ENCODE measurements at regions not wholly inside any gene's neighbourhood (a gene's known extent, or its start where the extent isn't known, plus 50 kb on each side); places are given as distances from the start of the nearest gene placed in this dataset.

DNA sequence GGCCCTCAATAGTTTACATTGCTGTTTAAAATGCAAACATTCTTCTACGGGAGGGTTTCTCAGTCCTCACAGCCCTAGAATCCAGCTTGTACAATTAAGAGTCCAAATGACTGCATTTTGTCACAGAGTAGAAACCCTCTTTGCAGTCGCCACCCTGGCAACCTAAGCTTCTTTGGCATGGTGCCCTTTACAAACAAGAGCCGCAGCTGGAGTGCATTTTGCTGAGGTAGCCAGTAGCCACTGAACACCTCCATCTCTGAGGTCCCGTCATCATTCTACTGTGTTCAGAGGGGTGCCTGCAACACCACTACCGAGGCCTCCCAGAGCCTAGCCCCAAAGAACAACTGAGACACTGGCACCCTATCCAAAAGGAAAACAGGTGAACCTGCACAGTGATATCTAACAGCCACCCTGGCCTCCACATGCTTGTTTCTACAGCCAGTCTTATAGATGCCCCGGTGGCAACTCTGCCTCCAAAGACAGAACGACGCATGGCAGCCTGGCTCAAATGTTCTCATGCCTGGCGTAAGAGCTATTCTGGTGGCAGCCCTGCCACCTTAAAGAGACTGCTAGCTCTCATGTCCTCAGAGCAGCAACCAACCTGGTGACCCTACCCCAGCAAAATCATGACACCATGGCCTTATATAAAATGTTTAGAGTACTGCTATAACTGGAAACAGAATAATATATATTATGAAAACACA lies 801.9 kb downstream of the TECRL start:
- Mint-ChIP-seq H3K27ac (no peak overlapping the region), H3K36me3 (peaks cover 4% of the 10 kb centered on the region), H3K9me3 (peaks cover 13% of the 10 kb centered on the region), H3K4me1 (ENCODE audit: low read depth in 2 of 2) (no peaks in the 10 kb centered on the region), H3K4me3 (no peak overlapping the region), H3K27me3 (no peaks in the 10 kb centered on the region)
- ATAC-seq: no peak
- no peak for DNase-seq (ENCODE audit: low spot score)

DNA sequence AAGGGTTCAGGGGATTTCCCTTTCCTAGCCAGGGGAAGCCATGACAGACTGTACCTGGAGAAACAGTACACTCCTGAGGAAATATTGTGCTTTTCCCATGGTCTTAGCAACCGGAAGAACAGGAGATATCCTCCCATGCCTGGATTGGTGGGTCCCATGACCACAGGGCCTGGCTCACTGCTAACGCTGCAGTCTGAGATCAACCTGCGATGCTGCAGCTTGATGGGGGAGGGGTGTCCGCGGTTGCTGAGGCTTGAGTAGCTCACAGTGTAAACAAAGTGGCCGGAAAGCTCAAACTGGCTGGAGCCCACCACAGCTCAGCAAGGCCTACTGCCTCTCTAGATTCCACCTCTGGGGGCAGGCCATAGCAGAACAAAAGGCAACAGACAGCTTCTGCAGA lies 819.5 kb downstream of the TECRL start:
- no peak overlapping the region for H3K4me3 Mint-ChIP-seq
- H3K9me3 Mint-ChIP-seq: peaks cover 20% of the 10 kb centered on the region
- DNase-seq (ENCODE audit: low spot score) (no peak), ATAC-seq (no peak)
- no peak overlapping the region for H3K27ac Mint-ChIP-seq
- H3K4me1 Mint-ChIP-seq (ENCODE audit: low read depth in 2 of 2): no peaks in the 10 kb centered on the region
- no peaks in the 10 kb centered on the region for H3K27me3 Mint-ChIP-seq
- H3K36me3 Mint-ChIP-seq: peaks cover 6% of the 10 kb centered on the region

DNA sequence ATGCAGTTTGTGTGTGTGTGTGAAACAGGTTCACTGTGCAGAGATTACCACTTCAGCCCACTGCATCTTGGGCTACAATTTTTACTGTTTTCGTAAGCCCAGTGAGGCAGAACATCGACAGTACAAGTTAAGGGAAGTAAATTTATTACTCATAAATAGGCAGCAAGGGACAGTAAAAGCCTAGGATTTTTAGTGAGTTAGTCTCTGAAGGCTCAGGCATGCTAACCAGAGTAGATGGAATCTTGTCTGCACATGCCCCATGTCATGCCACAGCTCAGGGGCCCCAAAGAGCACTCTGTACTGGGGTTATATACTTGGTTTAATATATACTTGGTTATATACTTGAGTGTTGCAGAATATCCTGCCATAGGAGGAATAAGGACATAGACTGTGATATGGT lies 825.7 kb downstream of the TECRL start:
- Mint-ChIP-seq H3K4me3 (no peak overlapping the region), H3K9me3 (peaks cover 13% of the 10 kb centered on the region), H3K4me1 (ENCODE audit: low read depth in 2 of 2) (no peaks in the 10 kb centered on the region), H3K36me3 (no peaks in the 10 kb centered on the region), H3K27me3 (no peaks in the 10 kb centered on the region), H3K27ac (no peak overlapping the region)
- no peak for ATAC-seq
- DNase-seq (ENCODE audit: low spot score): no peak

DNA sequence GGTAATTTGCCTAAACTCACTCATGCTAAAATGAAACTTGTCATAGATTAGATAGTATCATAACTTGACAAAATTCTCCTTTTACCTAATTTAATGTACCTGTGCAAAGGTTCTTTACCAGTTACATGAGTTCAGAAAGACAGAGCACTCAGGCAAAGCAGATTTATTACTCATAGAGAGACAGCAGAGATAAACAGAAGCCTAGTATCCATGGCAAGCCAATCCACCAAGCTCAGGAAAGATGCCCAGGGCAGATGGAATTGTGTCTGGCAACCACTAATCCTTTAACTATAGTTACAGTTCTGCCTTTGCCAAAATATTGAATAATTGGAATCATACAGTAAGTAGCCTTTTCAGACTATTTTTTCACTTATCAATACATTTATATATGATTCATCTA lies 826.2 kb downstream of the TECRL start:
- no peaks in the 10 kb centered on the region for H3K27me3 Mint-ChIP-seq
- DNase-seq (ENCODE audit: low spot score) (no peak), ATAC-seq (no peak)
- H3K4me1 Mint-ChIP-seq (ENCODE audit: low read depth in 2 of 2): no peaks in the 10 kb centered on the region
- H3K9me3 Mint-ChIP-seq: peaks cover 13% of the 10 kb centered on the region
- no peak overlapping the region for H3K27ac Mint-ChIP-seq
- H3K4me3 Mint-ChIP-seq: no peak overlapping the region
- no peaks in the 10 kb centered on the region for H3K36me3 Mint-ChIP-seq

DNA sequence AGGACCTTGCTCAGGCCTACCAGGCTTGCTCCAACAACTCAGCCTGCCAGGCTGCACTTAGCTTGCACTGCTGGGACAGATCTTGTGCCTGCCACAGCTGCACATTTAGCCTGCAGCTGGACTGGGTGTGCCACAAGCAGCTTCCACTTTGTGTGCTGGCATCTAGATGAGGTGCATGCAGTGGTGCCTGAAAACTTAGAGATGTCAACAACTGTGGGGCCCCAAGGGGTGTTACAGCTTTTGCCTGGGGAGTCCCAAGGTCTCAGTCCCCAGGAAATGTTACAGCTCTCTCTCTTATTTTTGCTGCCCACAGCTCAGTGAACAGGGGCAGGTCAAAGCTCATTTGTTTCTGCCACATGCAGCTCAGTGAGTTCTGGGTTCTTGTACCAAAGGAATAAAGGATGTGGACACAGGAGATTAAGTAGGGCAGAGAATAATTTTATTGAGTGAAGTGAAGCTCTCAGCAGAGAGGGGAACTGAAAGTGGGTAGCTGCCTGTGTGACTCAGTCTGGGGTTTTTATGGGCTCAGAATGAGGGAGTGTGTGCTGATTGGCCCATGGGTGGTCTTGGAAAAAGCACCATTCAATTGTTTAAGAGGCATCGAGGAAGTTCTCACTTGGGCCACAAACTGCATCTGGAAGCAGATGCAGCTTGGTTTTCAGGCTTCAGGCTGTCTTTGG lies 828.3 kb downstream of the TECRL start:
- H3K4me1 Mint-ChIP-seq (ENCODE audit: low read depth in 2 of 2): no peaks in the 10 kb centered on the region

DNA sequence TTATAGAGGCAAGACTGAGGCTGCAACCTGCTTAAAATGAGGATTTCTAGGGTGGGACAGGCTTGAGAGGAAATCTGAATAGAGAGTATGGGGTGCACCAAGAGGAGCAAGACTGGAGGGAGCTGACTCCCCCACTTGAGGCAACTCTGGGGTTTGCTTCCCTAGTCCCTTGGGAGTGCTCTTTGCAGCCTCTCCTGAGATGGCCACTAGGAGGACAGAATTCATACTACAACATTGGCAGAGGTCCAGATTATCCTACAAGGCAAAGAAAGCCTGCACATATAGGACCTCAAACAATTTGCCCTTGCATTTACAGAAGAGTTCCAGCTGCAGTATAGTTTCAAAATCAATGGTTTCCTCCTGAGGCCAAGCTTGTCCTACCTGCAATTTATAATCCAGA lies 830.9 kb downstream of the TECRL start:
- ATAC-seq (no peak), DNase-seq (ENCODE audit: low spot score) (no peak)
- Mint-ChIP-seq H3K36me3 (no peaks in the 10 kb centered on the region), H3K4me1 (ENCODE audit: low read depth in 2 of 2) (no peaks in the 10 kb centered on the region), H3K4me3 (no peak overlapping the region), H3K9me3 (peaks cover 9% of the 10 kb centered on the region), H3K27ac (no peak overlapping the region), H3K27me3 (no peaks in the 10 kb centered on the region)

More for the DNA sequence above, 828.3 kb downstream of the TECRL start:
- Mint-ChIP-seq H3K4me3 (no peak overlapping the region), H3K36me3 (no peaks in the 10 kb centered on the region), H3K9me3 (peaks cover 13% of the 10 kb centered on the region), H3K27me3 (no peaks in the 10 kb centered on the region), H3K27ac (no peak overlapping the region)
- DNase-seq (ENCODE audit: low spot score) (no peak), ATAC-seq (no peak)

DNA sequence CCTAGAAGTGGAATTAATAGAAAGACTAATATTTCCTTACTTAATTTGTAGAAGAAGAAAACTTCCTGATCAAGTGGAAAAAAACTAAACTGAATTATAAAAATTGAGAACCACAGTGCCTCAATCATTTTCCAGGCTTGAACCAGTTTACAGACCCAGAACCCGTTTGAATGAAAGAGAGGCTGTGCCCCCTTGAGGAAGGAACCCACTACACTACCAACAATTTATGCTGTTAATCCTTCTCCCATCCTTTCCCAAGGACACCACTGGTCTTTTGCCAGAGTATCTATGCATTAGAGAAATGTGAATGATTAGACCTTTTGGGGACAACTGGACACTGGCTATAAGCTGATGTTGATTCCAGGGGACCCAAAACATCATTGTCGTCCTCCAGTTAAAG lies 842.6 kb downstream of the TECRL start:
- H3K27ac Mint-ChIP-seq: no peak overlapping the region

DNA sequence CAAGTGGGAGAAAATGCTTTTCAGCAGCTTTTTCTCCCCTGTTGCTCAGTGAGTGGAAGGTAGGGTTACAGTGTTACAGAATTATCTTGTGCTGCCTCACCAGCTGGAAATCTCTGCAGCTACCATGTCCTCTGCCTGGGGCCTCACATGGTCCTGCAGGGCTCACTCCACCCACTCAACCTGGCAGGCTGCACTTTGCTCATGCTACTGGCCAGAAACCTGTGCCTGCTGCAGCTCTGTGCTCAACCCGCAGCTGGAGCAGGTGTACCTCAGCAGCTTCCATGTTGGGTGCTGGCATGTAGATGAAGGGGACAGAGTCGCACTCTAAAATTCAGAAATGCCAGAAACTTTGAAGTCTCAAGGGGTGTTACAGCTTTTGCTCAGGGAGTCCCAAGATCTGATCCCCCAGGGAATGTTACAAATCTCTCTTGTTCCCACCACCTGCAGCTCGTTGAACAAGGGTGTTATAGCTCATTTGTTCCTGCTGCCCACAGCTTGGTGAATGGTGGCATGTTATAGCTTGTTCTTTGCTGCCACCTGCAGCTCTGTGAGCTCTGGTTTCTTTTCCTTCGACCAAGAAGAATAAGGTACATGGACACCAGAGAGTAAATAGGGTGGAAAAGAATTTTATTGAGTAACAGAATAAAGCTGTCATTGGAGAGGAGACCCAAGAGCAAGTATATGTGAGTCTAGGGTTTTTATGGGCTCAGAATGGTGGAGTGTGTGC lies 845.8 kb downstream of the TECRL start:
- Mint-ChIP-seq H3K36me3 (peaks cover 4% of the 10 kb centered on the region), H3K27ac (no peak overlapping the region), H3K4me3 (no peak overlapping the region), H3K4me1 (ENCODE audit: low read depth in 2 of 2) (no peaks in the 10 kb centered on the region), H3K9me3 (peaks cover 17% of the 10 kb centered on the region), H3K27me3 (no peaks in the 10 kb centered on the region)
- DNase-seq (ENCODE audit: low spot score) (no peak), ATAC-seq (no peak)

More for the DNA sequence above, 842.6 kb downstream of the TECRL start:
- ATAC-seq: no peak
- H3K4me1 Mint-ChIP-seq (ENCODE audit: low read depth in 2 of 2): no peaks in the 10 kb centered on the region
- no peak for DNase-seq (ENCODE audit: low spot score)
- H3K4me3 Mint-ChIP-seq: no peak overlapping the region
- peaks cover 8% of the 10 kb centered on the region for H3K9me3 Mint-ChIP-seq
- no peaks in the 10 kb centered on the region for H3K36me3 Mint-ChIP-seq
- no peaks in the 10 kb centered on the region for H3K27me3 Mint-ChIP-seq

DNA sequence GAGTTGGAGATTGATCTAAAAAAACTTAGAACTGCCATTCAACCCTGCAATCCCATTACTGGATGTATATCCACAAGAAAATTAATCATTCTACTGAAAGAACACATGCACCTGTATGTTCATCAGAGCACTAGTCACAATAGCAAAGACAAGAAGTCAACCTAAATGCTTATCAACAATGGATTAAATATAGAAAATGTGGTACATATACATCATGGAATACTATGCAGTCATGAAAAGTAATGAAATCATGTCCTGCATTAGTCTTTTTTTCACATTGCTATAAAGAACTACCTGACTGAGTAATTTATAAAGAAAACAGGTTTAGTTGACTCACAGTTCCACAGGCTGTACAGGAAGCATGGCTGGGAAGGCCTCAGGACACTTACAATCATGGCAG lies 850.5 kb downstream of the TECRL start:
- H3K27me3 Mint-ChIP-seq: no peaks in the 10 kb centered on the region
- H3K4me3 Mint-ChIP-seq: no peak overlapping the region
- H3K9me3 Mint-ChIP-seq: peaks cover 17% of the 10 kb centered on the region
- DNase-seq (ENCODE audit: low spot score) (no peak), ATAC-seq (no peak)
- H3K4me1 Mint-ChIP-seq (ENCODE audit: low read depth in 2 of 2): no peaks in the 10 kb centered on the region
- peaks cover 9% of the 10 kb centered on the region for H3K36me3 Mint-ChIP-seq
- no peak overlapping the region for H3K27ac Mint-ChIP-seq

DNA sequence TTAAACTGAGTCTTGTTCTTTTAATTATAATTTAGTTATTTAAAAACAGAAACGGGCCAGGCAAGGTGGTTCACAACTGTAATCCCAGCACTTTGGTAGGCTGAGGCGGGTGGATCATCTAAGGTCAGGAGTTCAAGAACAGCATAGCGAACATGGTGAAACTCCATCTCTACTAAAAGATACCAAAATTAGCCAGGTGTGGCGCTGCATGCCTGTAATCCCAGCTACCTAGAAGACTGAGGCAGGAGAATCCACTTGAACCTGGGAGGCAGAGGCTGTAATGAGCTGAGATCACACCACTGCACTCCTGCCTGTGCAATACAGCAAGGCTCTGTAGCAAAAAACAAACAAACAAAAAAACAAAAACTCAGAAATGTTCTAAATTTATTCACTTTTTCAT lies 852.9 kb downstream of the TECRL start:
- Mint-ChIP-seq H3K9me3 (peaks cover 22% of the 10 kb centered on the region), H3K4me3 (no peak overlapping the region), H3K4me1 (ENCODE audit: low read depth in 2 of 2) (no peaks in the 10 kb centered on the region), H3K36me3 (peaks cover 9% of the 10 kb centered on the region), H3K27ac (no peak overlapping the region), H3K27me3 (no peaks in the 10 kb centered on the region)
- ATAC-seq (no peak), DNase-seq (ENCODE audit: low spot score) (no peak)

DNA sequence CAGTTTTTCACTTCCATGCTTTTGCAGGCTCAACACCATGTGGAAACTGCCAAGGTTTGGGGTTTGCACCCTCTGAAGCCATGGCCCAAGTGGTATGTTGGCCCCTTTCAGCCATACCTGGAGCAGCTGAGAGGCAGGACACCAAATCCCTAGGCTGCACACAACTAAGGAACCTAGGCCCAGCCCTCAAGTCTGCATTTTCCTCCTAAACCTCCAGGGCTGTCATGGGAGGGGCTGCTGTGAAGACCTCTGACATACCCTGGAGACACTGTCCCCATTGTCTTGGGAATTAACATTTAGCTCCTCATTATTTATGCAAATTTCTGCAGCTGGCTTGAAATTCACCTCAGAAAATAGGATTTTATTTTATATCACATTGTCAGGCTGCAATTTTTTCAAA lies 856.1 kb downstream of the TECRL start:
- ATAC-seq (no peak), DNase-seq (ENCODE audit: low spot score) (no peak)
- H3K4me3 Mint-ChIP-seq: no peak overlapping the region
- no peaks in the 10 kb centered on the region for H3K4me1 Mint-ChIP-seq (ENCODE audit: low read depth in 2 of 2)
- no peak overlapping the region for H3K27ac Mint-ChIP-seq
- H3K27me3 Mint-ChIP-seq: no peaks in the 10 kb centered on the region
- peaks cover 16% of the 10 kb centered on the region for H3K9me3 Mint-ChIP-seq
- H3K36me3 Mint-ChIP-seq: peaks cover 4% of the 10 kb centered on the region

DNA sequence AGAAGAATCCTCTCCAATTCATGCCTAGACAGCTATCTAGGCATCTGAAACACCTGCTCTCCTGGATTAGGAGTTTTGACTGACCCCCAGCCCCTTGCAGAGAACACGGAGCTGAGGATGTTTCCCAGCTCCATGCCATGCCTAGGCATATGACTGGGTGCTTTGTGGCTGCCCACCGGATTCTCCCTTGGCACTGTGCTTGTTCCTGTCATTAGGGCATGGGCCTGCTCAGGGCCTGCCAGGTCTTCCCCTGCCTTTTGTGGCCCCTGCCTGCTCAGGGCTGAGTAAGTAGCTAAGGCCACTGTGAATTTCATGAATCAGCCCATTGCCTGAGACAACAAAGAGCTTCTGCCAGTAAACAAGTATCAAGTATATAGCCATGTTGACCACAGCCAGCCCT lies 867.4 kb downstream of the TECRL start:
- no peaks in the 10 kb centered on the region for H3K27me3 Mint-ChIP-seq
- H3K27ac Mint-ChIP-seq: no peak overlapping the region
- DNase-seq (ENCODE audit: low spot score): no peak
- H3K4me3 Mint-ChIP-seq: no peak overlapping the region
- no peak for ATAC-seq
- H3K9me3 Mint-ChIP-seq: peaks cover 26% of the 10 kb centered on the region
- H3K36me3 Mint-ChIP-seq: no peaks in the 10 kb centered on the region
- H3K4me1 Mint-ChIP-seq (ENCODE audit: low read depth in 2 of 2): no peaks in the 10 kb centered on the region

DNA sequence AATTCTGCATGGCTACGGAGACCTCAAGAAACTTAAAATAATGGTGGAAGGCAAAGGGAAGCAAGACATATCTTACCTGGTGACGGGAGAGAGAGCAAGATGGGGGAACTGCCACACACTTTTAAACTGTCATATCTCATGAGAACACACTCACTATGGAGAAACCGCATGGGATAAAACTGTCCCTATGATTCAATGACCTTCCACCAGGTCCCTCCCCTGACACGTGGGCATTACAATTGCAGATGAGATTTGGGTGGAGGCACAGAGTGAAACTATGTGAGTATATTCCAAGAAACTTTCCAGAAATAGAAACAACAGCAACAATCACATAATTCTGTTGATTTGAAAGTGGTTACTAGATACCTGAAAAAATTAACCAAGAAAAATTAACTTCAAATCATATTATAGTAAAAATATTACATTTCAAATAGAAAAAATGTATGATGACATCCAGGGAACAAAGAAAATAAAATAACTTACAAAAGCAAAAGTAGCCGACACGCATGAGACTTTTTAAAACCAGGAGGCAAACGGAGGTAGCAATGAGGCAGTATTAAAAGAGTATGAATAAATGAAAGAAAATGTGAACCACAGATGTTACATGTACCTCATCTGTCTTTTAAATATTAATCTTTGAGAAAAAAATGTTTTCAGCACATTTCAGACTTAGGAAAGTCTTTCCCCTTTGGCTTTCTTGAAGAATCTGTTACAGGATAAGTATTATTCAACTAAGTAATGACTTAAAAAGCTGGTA lies 879.5 kb downstream of the TECRL start:
- Mint-ChIP-seq H3K36me3 (peaks cover 4% of the 10 kb centered on the region), H3K4me3 (no peak overlapping the region), H3K27ac (no peak overlapping the region), H3K9me3 (peaks cover 3% of the 10 kb centered on the region), H3K4me1 (ENCODE audit: low read depth in 2 of 2) (no peaks in the 10 kb centered on the region), H3K27me3 (no peaks in the 10 kb centered on the region)
- ATAC-seq (no peak), DNase-seq (ENCODE audit: low spot score) (no peak)
